LNCAP (cell line): ENCODE measurements at regions not wholly inside any gene's neighbourhood (a gene's known extent, or its start where the extent isn't known, plus 50 kb on each side); places are given as distances from the start of the nearest gene placed in this dataset.

Source experiments
- CTCF ChIP-seq: fragments of 450-650 bp; IDR thresholded peaks from 2 replicates; pipeline ENCODE4 v1.5.1; 2017; ENCODE audit warnings: mild to moderate bottlenecking

DNA sequence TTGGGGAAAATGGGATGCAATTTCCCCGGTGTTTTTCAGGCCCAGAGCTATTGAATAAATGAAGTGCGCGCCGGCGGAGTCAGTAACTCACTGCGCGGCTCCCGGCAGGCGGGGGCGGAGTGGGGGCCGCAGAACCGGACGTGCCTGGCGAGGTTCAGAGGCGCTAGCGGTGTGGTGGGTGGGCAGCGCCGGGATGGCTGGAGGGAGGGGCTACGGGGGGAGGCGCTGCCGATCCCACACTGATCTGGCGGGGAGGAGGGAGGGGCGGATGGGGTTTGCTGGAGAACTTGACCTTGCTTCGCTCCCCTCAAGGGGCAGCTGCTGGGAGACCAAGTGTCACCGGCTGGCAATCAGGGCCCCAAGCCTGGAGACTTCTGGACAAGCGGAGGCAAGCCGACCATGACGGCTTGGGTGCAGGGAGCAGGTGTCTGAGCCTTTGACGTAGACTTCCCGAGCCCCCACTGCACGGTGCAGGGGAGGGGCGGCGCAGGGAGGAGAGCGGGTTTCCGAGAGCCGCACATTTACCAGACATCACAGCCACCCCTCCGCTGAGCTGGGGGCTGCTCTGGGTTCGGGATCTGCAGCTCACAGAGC, 174.1 kb upstream of the RTL1 start:
- no peak for TF ChIP-seq CTCF

- no peak for TF ChIP-seq CTCF
These were observed 174.8 kb upstream of the RTL1 start for GRCh38 chr14:101078170-101078891.

DNA sequence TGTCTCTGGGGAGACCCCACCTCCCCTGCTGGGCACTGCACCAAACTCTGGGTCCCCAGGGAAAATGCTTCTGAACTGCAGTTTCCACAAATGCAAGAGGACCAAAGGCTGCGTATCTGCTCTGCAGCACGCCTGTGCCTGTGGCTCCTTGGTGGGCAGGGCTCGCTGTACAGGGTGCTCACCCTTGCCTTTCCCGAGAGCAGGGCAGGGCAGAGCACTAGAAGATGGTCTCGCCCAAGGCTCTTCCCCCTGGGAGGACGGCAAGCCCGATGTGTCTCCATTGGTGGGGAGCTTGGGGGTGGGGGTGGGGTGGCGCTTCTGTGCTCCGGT, 175.3 kb upstream of the RTL1 start:
- TF ChIP-seq CTCF, result no peak

- TF ChIP-seq CTCF, result no peak
These were observed 177.5 kb upstream of the RTL1 start for GRCh38 chr14:101080922-101081593.

- no peak for TF ChIP-seq CTCF
These were observed 178.5 kb upstream of the RTL1 start for GRCh38 chr14:101082036-101082435.

DNA sequence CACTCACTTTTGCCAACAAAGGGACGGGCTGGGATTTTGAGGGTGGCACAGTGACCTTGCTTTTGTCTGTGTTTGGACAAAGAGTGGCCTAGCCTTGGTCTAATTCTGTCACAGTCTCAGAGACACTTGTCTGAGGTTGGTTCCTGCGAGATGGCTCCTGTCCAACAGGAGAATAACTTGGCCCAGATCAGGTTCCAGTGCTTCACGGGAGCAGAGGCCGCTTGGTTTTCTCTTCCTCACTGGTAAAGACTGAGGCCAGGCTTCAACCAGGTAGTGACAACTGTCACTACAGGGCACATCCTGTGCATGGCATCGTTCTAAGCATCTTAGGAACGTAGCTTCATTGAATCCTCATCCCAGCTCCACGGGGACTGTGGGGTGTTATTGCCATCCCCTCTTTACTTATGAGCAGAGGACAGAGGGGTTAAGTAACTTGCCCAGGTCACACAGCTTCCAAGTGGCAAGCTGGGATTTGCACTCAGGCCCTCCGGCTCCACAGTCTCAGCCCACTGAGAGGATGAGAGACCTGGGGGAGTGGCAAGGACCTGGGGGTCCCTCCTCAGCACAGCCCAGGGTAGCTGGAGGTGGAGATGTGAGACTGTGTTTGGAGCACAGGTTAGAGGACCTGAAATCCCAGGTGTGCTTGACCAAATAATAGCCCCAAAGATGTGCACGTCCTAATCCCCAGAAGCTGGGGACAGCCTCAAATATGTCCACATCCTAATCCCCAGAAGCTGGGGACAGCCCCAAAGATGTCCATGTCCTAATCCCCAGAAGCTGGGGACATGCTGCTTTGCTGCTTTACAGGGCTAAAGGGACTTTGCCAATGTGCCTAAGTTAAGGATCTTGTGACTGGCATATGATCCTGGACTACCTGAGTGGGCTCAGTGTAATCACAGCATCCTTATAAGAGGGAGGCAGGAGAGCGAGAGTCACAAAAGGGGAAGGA, 179.2 kb upstream of the RTL1 start:
- TF ChIP-seq CTCF, result no peak
